Calu3 (cell line): ENCODE measurements at regions not wholly inside any gene's neighbourhood (a gene's known extent, or its start where the extent isn't known, plus 50 kb on each side); places are given as distances from the start of the nearest gene placed in this dataset.
"Not testable (repeated sequence)": the region's sequence is repeated elsewhere in the genome, so short reads cannot be mapped to it uniquely, and the experiment has no call there.

Experiments
- BruUV-seq: library from RNA; stranded (reverse); fragments of 400-500 nt; replicated peaks from 2 replicates; lab custom pipeline; 2021; lab: Mats Ljungman, UMichigan
- CTCF ChIA-PET: fragments of 300-600 bp; sonication (Branson Sonifier 250); formaldehyde crosslinking; loops from one replicate; lab custom pipeline; 2022; ENCODE audit warnings: antibody characterized with exemption; lab: Charles Lee
- DNase-seq: peaks from one replicate; pipeline ENCODE4 v3.0.0; 2022
- H3K27ac Mint-ChIP-seq: one replicate; pipeline ENCODE4 v1.8.0; 2022; ENCODE audit warnings: mixed read lengths; ENCODE audit not compliant: unreplicated experiment
- H3K27me3 Mint-ChIP-seq: one replicate; pipeline ENCODE4 v1.8.0; 2022; ENCODE audit warnings: mixed read lengths; ENCODE audit not compliant: unreplicated experiment
- H3K36me3 Mint-ChIP-seq: one replicate; pipeline ENCODE4 v1.8.0; 2022; ENCODE audit warnings: mild to moderate bottlenecking, moderate library complexity, mixed read lengths; ENCODE audit not compliant: insufficient read depth, unreplicated experiment
- H3K4me1 Mint-ChIP-seq: one replicate; pipeline ENCODE4 v1.8.0; 2022; ENCODE audit warnings: mild to moderate bottlenecking, low read depth, mixed read lengths; ENCODE audit not compliant: unreplicated experiment
- H3K4me3 Mint-ChIP-seq: one replicate; pipeline ENCODE4 v1.8.0; 2022; ENCODE audit warnings: mild to moderate bottlenecking, low read depth, moderate library complexity, mixed read lengths; ENCODE audit not compliant: unreplicated experiment
- H3K9me3 Mint-ChIP-seq: one replicate; pipeline ENCODE4 v1.8.0; 2022; ENCODE audit warnings: low read depth, mixed read lengths; ENCODE audit not compliant: unreplicated experiment
- CTCF ChIP-seq: fragments of 200-600 bp; IDR thresholded peaks from one replicate; pipeline ENCODE4 v1.8.0; 2022; ENCODE audit warnings: antibody characterized with exemption; ENCODE audit not compliant: unreplicated experiment
- intact Hi-C: fragments of 100-400 bp; cut with micrococcal nuclease; formaldehyde crosslinking; loops from one replicate; pipeline ENCODE4 v1.10.0; 2022; ENCODE audit not compliant: unreplicated experiment

DNA sequence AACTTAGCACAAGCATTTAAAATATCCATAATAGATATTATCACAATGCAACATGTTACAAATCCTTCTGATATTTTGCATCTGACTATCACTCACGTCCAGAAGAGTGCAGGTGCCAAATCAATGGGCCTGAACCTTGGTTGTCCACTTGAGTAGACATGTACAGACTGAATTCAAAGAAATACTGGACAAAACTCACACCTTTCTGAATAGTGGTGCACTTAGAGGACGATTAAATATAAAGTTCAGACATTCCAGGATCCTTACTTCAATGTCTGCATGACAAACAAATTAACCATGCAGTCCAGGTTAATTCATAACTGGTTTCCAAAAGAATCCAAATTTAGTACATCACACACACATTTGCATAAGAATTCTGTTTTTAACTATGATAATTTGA, 406.0 kb upstream of the EDA2R start:
- no peak for DNase-seq
- no peaks in the 10 kb centered on the region for H3K4me1 Mint-ChIP-seq
- H3K9me3 Mint-ChIP-seq, result no peaks in the 10 kb centered on the region
- intact Hi-C loops, result no loop called here
- CTCF ChIA-PET, result no interaction called here
- no TSS peak for BruUV-seq
- H3K27me3 Mint-ChIP-seq, result no peaks in the 10 kb centered on the region
- H3K4me3 Mint-ChIP-seq, result no peak overlapping the region
- H3K36me3 Mint-ChIP-seq, result no peaks in the 10 kb centered on the region
- no peak overlapping the region for H3K27ac Mint-ChIP-seq
- no peak for TF ChIP-seq CTCF

DNA sequence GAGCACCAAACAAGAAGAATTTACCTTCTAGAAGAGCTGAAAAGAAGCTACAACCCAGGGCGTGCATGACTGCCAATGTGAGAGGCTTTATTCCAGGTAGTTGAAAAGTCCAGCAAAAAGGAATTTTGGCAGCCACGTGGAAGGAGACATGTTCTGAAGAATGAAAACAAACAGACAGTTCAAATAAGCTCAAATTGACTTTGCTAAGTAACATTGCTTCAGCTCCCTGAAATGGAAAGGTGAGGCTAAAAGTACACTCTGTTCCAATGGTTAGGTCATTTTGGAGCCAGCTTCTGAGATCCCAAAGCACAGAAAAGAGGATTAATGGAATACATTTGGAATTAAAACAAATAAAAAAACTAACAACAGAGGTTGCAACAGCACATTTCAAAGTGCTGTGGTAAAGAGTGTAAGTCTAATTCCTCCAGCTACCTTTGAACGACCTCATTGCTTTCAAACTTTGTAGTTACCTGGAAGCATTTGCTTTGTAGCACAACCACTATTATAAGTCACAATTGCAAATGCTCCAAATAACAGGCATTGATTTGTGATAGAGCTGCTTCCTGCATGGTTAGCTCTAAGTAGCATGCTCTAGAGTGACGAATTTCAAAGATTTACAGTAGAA, 405.3 kb upstream of the EDA2R start:
- H3K4me1 Mint-ChIP-seq, result no peaks in the 10 kb centered on the region
- H3K27me3 Mint-ChIP-seq, result no peaks in the 10 kb centered on the region
- H3K27ac Mint-ChIP-seq, result no peak overlapping the region
- H3K4me3 Mint-ChIP-seq, result no peak overlapping the region
- CTCF ChIA-PET, result no interaction called here
- intact Hi-C loops, result no loop called here
- no peak for DNase-seq
- no peak for TF ChIP-seq CTCF
- no TSS peak for BruUV-seq
- no peaks in the 10 kb centered on the region for H3K9me3 Mint-ChIP-seq
- H3K36me3 Mint-ChIP-seq, result no peaks in the 10 kb centered on the region

GRCh38 chrX:67004451-67004850, 365.6 kb upstream of the EDA2R start:
- no peak for TF ChIP-seq CTCF
- H3K27ac Mint-ChIP-seq, result no peak overlapping the region
- no peaks in the 10 kb centered on the region for H3K4me1 Mint-ChIP-seq
- CTCF ChIA-PET, result no interaction called here
- BruUV-seq, result no TSS peak
- no peaks in the 10 kb centered on the region for H3K9me3 Mint-ChIP-seq
- no peak overlapping the region for H3K4me3 Mint-ChIP-seq
- H3K27me3 Mint-ChIP-seq, result no peaks in the 10 kb centered on the region
- no peaks in the 10 kb centered on the region for H3K36me3 Mint-ChIP-seq
- intact Hi-C loops, result no loop called here
- no peak for DNase-seq

- CTCF ChIA-PET, result no interaction called here
- intact Hi-C loops, result no loop called here
- Mint-ChIP-seq H3K36me3 (no peaks in the 10 kb centered on the region), H3K4me3 (no peak overlapping the region), H3K27ac (no peak overlapping the region), H3K9me3 (no peaks in the 10 kb centered on the region), H3K4me1 (no peaks in the 10 kb centered on the region), H3K27me3 (no peaks in the 10 kb centered on the region)
- DNase-seq, result no peak
- BruUV-seq, result no TSS peak
- TF ChIP-seq CTCF, result no peak
These were observed 355.9 kb upstream of the EDA2R start for GRCh38 chrX:66994729-66995128.

DNA sequence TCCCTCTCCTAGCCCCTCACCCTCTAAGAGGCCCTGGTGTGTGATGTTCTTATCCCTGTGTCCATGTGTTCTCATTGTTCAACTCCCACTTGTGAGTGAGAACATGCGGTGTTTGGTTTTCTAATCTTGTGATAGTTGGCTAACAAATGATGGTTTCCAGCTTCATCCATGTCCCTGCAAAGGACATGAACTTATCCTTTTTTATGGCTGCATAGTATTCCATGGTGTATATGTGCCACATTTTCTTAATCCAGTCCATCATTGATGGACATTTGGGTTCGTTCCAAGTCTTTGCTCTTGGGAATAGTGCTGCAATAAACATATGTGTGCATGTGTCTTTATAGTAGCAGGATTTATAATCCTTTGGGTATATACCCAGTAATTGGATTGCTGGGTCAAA, 353.2 kb upstream of the EDA2R start:
- DNase-seq, H3K4me1 Mint-ChIP-seq, H3K4me3 Mint-ChIP-seq, H3K36me3 Mint-ChIP-seq, CTCF ChIA-PET, H3K27me3 Mint-ChIP-seq, intact Hi-C loops, H3K27ac Mint-ChIP-seq, BruUV-seq, H3K9me3 Mint-ChIP-seq: not testable (repeated sequence)
